HEK293 (cell line): ENCODE measurements at regions not wholly inside any gene's neighbourhood (a gene's known extent, or its start where the extent isn't known, plus 50 kb on each side); places are given as distances from the start of the nearest gene placed in this dataset.

Experiments used
- CTCF ChIA-PET: fragments of 350-600 bp; formaldehyde crosslinking; extraction: SDS; loops from one replicate; lab custom pipeline; 2021; ENCODE audit warnings: antibody characterized with exemption; lab: Yijun Ruan, JAX
- POLR2A ChIA-PET: fragments of 300-600 bp; formaldehyde crosslinking; extraction: SDS; loops from one replicate; lab custom pipeline; 2020; ENCODE audit warnings: antibody characterized with exemption, inconsistent platforms; lab: Yijun Ruan, JAX
- H3K27ac ChIP-seq: fragments of 200-500 bp; sonication (Bioruptor generic); 2 replicates; pipeline ENCODE4 v1.5.1; 2014; ENCODE audit warnings: low read depth, low read length, control low read depth, inconsistent platforms; ENCODE audit errors: extremely low read depth
- H3K36me3 ChIP-seq, 2 experiments: fragments of 200-500 bp in 1 of 2; sonication (Bioruptor generic) in 1 of 2; 1 replicate in 1 of 2; 2 replicates in 1 of 2; pipeline ENCODE4 v1.5.1; 2014 to 2017; ENCODE audit warnings: inconsistent platforms in 2 of 2, low read length in 2 of 2; ENCODE audit not compliant: control insufficient read depth in 2 of 2, insufficient read depth in 1 of 2
- H3K4me1 ChIP-seq: fragments of 200-500 bp; sonication (Bioruptor generic); 2 replicates; pipeline ENCODE4 v1.5.1; 2014; ENCODE audit warnings: mild to moderate bottlenecking, low read length, inconsistent platforms; ENCODE audit not compliant: control insufficient read depth, insufficient read depth
- H3K4me3 ChIP-seq: 2 replicates; pipeline ENCODE4 v1.5.1; 2011; ENCODE audit warnings: low read depth, mild to moderate bottlenecking, control low read depth, low read length, moderate library complexity
- H3K9me3 ChIP-seq: fragments of 200-500 bp; sonication (Bioruptor generic); 2 replicates; pipeline ENCODE4 v1.5.1; 2014; ENCODE audit warnings: low read depth, low read length, inconsistent platforms; ENCODE audit not compliant: control insufficient read depth, insufficient read depth
- GLI2 ChIP-seq: fragments of 450-650 bp; formaldehyde crosslinking; IDR thresholded peaks from 2 replicates; pipeline ENCODE4; 2017; ENCODE audit warnings: missing biosample characterization, missing genetic modification characterization, low read depth, borderline replicate concordance
- KLF7 ChIP-seq: fragments of 450-650 bp; formaldehyde crosslinking; IDR thresholded peaks from 2 replicates; pipeline ENCODE4 v1.5.1; 2016; ENCODE audit warnings: missing biosample characterization, missing genetic modification characterization, borderline replicate concordance
- PRDM2 ChIP-seq: fragments of 450-650 bp; formaldehyde crosslinking; IDR thresholded peaks from 2 replicates; pipeline ENCODE4 v1.5.1; 2016; ENCODE audit warnings: missing biosample characterization, missing genetic modification characterization, borderline replicate concordance
- REST ChIP-seq: fragments of 450-650 bp; formaldehyde crosslinking; IDR thresholded peaks from 2 replicates; pipeline ENCODE4 v1.5.1; 2016; ENCODE audit warnings: missing biosample characterization, missing genetic modification characterization
- ZBTB48 ChIP-seq: fragments of 450-650 bp; formaldehyde crosslinking; IDR thresholded peaks from 2 replicates; pipeline ENCODE4 v1.5.1; 2016; ENCODE audit warnings: missing biosample characterization, missing genetic modification characterization
- ZNF10 ChIP-seq: fragments of 450-650 bp; formaldehyde crosslinking; IDR thresholded peaks from 2 replicates; pipeline ENCODE4 v1.5.1; 2017; ENCODE audit warnings: missing biosample characterization, missing genetic modification characterization
- ZNF121 ChIP-seq: fragments of 450-650 bp; formaldehyde crosslinking; IDR thresholded peaks from 2 replicates; pipeline ENCODE4 v1.5.1; 2016; ENCODE audit warnings: missing biosample characterization, missing genetic modification characterization
- ZNF175 ChIP-seq: fragments of 450-650 bp; formaldehyde crosslinking; IDR thresholded peaks from 2 replicates; pipeline ENCODE4 v1.5.1; 2016; ENCODE audit warnings: missing biosample characterization, missing genetic modification characterization
- ZNF239 ChIP-seq: fragments of 450-650 bp; formaldehyde crosslinking; IDR thresholded peaks from 2 replicates; pipeline ENCODE4 v1.5.1; 2016; ENCODE audit warnings: missing biosample characterization, missing genetic modification characterization
- ZNF302 ChIP-seq: fragments of 450-650 bp; formaldehyde crosslinking; IDR thresholded peaks from 2 replicates; pipeline ENCODE4 v1.5.1; 2016; ENCODE audit warnings: missing biosample characterization, missing genetic modification characterization, low read depth
- ZNF341 ChIP-seq: fragments of 450-650 bp; formaldehyde crosslinking; IDR thresholded peaks from 2 replicates; pipeline ENCODE4; 2016; ENCODE audit warnings: low read depth, missing biosample characterization, missing genetic modification characterization
- ZNF426 ChIP-seq: fragments of 450-650 bp; formaldehyde crosslinking; IDR thresholded peaks from 2 replicates; pipeline ENCODE4 v1.5.1; 2017; ENCODE audit warnings: missing biosample characterization, missing genetic modification characterization, mild to moderate bottlenecking, inconsistent platforms, moderate library complexity
- ZNF544 ChIP-seq: fragments of 450-650 bp; formaldehyde crosslinking; IDR thresholded peaks from 2 replicates; pipeline ENCODE4 v1.5.0; 2017; ENCODE audit warnings: missing biosample characterization, missing genetic modification characterization
- ZNF548 ChIP-seq: fragments of 450-650 bp; formaldehyde crosslinking; IDR thresholded peaks from 2 replicates; pipeline ENCODE4 v1.5.1; 2016; ENCODE audit warnings: missing biosample characterization, missing genetic modification characterization
- ZNF561 ChIP-seq: fragments of 450-650 bp; IDR thresholded peaks from 2 replicates; pipeline ENCODE4 v1.5.1; 2018; ENCODE audit warnings: missing biosample characterization, missing genetic modification characterization, borderline replicate concordance
- ZSCAN30 ChIP-seq: fragments of 450-650 bp; IDR thresholded peaks from 2 replicates; pipeline ENCODE4 v1.5.1; 2018; ENCODE audit warnings: missing biosample characterization, mild to moderate bottlenecking, missing genetic modification characterization, moderate library complexity
- TF ChIP-seq, protein P1 (sequence below): fragments of 450-650 bp; formaldehyde crosslinking; IDR thresholded peaks from 2 replicates; pipeline ENCODE4 v1.5.1; 2017; ENCODE audit warnings: missing biosample characterization, missing genetic modification characterization
- TF ChIP-seq, protein P2 (sequence below): fragments of 450-650 bp; formaldehyde crosslinking; IDR thresholded peaks from 2 replicates; pipeline ENCODE4 v1.5.1; 2016; ENCODE audit warnings: missing biosample characterization, missing genetic modification characterization
- TF ChIP-seq, protein P3 (sequence below): fragments of 450-650 bp; formaldehyde crosslinking; IDR thresholded peaks from 2 replicates; pipeline ENCODE4 v1.5.1; 2016; ENCODE audit warnings: missing biosample characterization, missing genetic modification characterization

DNA sequence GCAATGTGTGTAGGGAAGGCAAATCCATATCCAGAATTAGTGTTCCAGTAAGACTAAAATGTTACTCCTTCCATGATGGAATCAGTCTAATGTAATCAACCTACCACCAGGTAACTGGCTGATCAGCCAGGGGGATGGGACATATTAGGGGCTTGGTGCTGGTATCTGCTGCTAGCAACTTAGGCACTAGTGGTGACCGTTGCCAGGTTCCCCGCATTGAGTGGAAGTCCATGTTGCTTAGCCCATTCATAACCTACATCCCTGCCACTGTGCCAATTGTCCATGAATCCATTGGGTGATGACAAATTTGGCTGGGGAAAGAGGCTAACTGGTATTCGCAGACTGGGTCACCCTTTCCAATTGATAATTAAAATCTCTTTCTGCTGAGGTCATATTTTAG is 212.2 kb upstream of the ROBO1 start:
- H3K4me1 ChIP-seq, result no peaks in the 10 kb centered on the region
- H3K36me3 ChIP-seq, result no peaks in the 10 kb centered on the region
- no peak for TF ChIP-seq ZNF175 (tag by site-specific recombination)
- TF ChIP-seq ZNF561 (tag by site-specific recombination), result no peak
- TF ChIP-seq ZBTB48 (tag by site-specific recombination), result no peak
- no peak for TF ChIP-seq REST (tag by site-specific recombination)
- TF ChIP-seq ZNF239 (tag by site-specific recombination), result no peak
- TF ChIP-seq ZNF121, result no peak
- TF ChIP-seq GLI2 (tag by site-specific recombination), result no peak
- no peak for TF ChIP-seq ZNF548 (tag by site-specific recombination)
- TF ChIP-seq ZNF10 (tag by site-specific recombination), result no peak
- no peak for TF ChIP-seq ZNF341 (tag by site-specific recombination)
- TF ChIP-seq, protein P1, sequence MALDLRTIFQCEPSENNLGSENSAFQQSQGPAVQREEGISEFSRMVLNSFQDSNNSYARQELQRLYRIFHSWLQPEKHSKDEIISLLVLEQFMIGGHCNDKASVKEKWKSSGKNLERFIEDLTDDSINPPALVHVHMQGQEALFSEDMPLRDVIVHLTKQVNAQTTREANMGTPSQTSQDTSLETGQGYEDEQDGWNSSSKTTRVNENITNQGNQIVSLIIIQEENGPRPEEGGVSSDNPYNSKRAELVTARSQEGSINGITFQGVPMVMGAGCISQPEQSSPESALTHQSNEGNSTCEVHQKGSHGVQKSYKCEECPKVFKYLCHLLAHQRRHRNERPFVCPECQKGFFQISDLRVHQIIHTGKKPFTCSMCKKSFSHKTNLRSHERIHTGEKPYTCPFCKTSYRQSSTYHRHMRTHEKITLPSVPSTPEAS (tag by site-specific recombination), result no peak
- no peak for TF ChIP-seq ZNF302 (tag by site-specific recombination)
- no peak for TF ChIP-seq PRDM2
- TF ChIP-seq ZNF426 (tag by site-specific recombination), result no peak
- TF ChIP-seq ZNF544 (tag by site-specific recombination), result no peak
- TF ChIP-seq KLF7 (tag by site-specific recombination), result no peak
- TF ChIP-seq, protein P2, sequence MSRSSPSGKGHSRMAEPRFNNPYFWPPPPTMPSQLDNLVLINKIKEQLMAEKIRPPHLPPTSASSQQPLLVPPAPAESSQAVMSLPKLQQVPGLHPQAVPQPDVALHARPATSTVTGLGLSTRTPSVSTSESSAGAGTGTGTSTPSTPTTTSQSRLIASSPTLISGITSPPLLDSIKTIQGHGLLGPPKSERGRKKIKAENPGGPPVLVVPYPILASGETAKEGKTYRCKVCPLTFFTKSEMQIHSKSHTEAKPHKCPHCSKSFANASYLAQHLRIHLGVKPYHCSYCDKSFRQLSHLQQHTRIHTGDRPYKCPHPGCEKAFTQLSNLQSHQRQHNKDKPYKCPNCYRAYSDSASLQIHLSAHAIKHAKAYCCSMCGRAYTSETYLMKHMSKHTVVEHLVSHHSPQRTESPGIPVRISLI (tag by site-specific recombination), result no peak
- TF ChIP-seq ZSCAN30 (tag by site-specific recombination), result no peak
- TF ChIP-seq, protein P3, sequence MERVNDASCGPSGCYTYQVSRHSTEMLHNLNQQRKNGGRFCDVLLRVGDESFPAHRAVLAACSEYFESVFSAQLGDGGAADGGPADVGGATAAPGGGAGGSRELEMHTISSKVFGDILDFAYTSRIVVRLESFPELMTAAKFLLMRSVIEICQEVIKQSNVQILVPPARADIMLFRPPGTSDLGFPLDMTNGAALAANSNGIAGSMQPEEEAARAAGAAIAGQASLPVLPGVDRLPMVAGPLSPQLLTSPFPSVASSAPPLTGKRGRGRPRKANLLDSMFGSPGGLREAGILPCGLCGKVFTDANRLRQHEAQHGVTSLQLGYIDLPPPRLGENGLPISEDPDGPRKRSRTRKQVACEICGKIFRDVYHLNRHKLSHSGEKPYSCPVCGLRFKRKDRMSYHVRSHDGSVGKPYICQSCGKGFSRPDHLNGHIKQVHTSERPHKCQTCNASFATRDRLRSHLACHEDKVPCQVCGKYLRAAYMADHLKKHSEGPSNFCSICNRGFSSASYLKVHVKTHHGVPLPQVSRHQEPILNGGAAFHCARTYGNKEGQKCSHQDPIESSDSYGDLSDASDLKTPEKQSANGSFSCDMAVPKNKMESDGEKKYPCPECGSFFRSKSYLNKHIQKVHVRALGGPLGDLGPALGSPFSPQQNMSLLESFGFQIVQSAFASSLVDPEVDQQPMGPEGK, result no peak
- no peaks in the 10 kb centered on the region for H3K9me3 ChIP-seq
- H3K4me3 ChIP-seq, result no peak overlapping the region
- CTCF ChIA-PET, result no interaction called here
- POLR2A ChIA-PET, result no interaction called here
- H3K27ac ChIP-seq, result no peak overlapping the region
